NT2/D1 (cell line): ENCODE measurements at regions not wholly inside any gene's neighbourhood (a gene's known extent, or its start where the extent isn't known, plus 50 kb on each side); places are given as distances from the start of the nearest gene placed in this dataset.

Experiments
- SUZ12 ChIP-seq: IDR thresholded peaks from 2 replicates; pipeline ENCODE4 v1.6.1; 2011; ENCODE audit not compliant: insufficient read length, insufficient read depth; ENCODE audit errors: extremely low read depth
- ZNF274 ChIP-seq: IDR thresholded peaks from 2 replicates; pipeline ENCODE4 v1.6.1; 2011; ENCODE audit warnings: mild to moderate bottlenecking, low read depth, low read length

DNA sequence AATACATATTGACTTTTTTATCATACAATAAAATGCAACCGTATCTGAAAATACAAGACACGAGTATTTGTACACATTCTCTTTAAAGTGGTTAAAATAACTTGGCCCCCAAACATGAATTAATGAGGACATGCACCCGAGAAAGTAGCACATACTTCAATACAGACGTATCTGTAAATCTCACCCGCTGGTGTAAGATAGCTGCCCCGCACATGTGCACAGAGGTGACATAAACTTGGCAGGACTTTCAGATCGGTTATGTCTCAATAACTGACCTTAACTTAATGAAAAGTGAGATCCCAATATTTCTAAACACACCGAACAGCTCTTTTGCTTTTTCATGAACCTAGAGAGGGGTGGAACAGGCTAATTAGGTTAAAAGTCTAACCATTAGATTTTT, 91.5 kb upstream of the RPS6KA2 start:
- TF ChIP-seq ZNF274, result no peak
- no peak for TF ChIP-seq SUZ12
